Neural cell (in vitro differentiated cells): ENCODE measurements at regions not wholly inside any gene's neighbourhood (a gene's known extent, or its start where the extent isn't known, plus 50 kb on each side); places are given as distances from the start of the nearest gene placed in this dataset.

Experiments used
- H2AFZ ChIP-seq: fragments of 200-600, 300-800 bp; sonication (generic), shearing (Covaris generic); 2 replicates; pipeline ENCODE4 v1.6.0; 2014; ENCODE audit warnings: low read depth, mild to moderate bottlenecking, antibody characterized with exemption, low read length, moderate library complexity
- H3F3A ChIP-seq: fragments of 200-600 bp; shearing (Covaris generic); 2 replicates; pipeline ENCODE4 v1.6.1; 2016; ENCODE audit warnings: mild to moderate bottlenecking, moderate library complexity, mixed read lengths, antibody characterized with exemption, low read length; ENCODE audit not compliant: insufficient read depth, poor library complexity, severe bottlenecking
- H3K27ac ChIP-seq: fragments of 200-600, 300-800 bp; sonication (generic), shearing (Covaris generic); 2 replicates; pipeline ENCODE4 v1.5.1; 2014; ENCODE audit warnings: mild to moderate bottlenecking, low read length, moderate library complexity
- H3K27me3 ChIP-seq: fragments of 300-800, 200-600 bp; sonication (generic), shearing (Covaris generic); 2 replicates; pipeline ENCODE4 v1.6.0; 2014; ENCODE audit warnings: mild to moderate bottlenecking, low read depth, low read length, moderate library complexity; ENCODE audit not compliant: insufficient read depth
- H3K36me3 ChIP-seq: fragments of 300-800, 200-600 bp; sonication (generic), shearing (Covaris generic); 2 replicates; pipeline ENCODE4 v1.5.1; 2014; ENCODE audit warnings: mild to moderate bottlenecking, antibody characterized with exemption, low read length, moderate library complexity; ENCODE audit not compliant: insufficient read depth
- H3K4me2 ChIP-seq: fragments of 300-800, 200-600 bp; sonication (generic), shearing (Covaris generic); 2 replicates; pipeline ENCODE4 v1.6.0; 2014; ENCODE audit warnings: mild to moderate bottlenecking, low read length
- H3K4me3 ChIP-seq: fragments of 300-800, 200-600 bp; sonication (generic), shearing (Covaris generic); 2 replicates; pipeline ENCODE4 v1.5.1; 2014; ENCODE audit warnings: mild to moderate bottlenecking, low read length, moderate library complexity
- H3K79me2 ChIP-seq: fragments of 200-600 bp; shearing (Covaris generic); replicated peaks from 2 replicates; pipeline ENCODE4 v1.6.0; 2014; ENCODE audit warnings: mild to moderate bottlenecking, low read length, moderate library complexity; ENCODE audit not compliant: insufficient read depth
- H3K9ac ChIP-seq: fragments of 300-800, 200-600 bp; sonication (generic), shearing (Covaris generic); 2 replicates; pipeline ENCODE4 v1.6.1; 2016; ENCODE audit warnings: mild to moderate bottlenecking, low read length, mixed read lengths
- H3K9me2 ChIP-seq: fragments of 200-600 bp; shearing (Covaris generic); 2 replicates; pipeline ENCODE4 v1.6.1; 2016; ENCODE audit warnings: mild to moderate bottlenecking, low read length, mixed read lengths; ENCODE audit not compliant: insufficient read depth
- H3K9me3 ChIP-seq: fragments of 200-600, 300-800 bp; sonication (generic), shearing (Covaris generic); 2 replicates; pipeline ENCODE4 v1.6.1; 2016; ENCODE audit warnings: mild to moderate bottlenecking, mixed run types, low read length, moderate library complexity, mixed read lengths
- H4K20me1 ChIP-seq: fragments of 200-600 bp; shearing (Covaris generic); 2 replicates; pipeline ENCODE4 v1.6.1; 2016; ENCODE audit warnings: mild to moderate bottlenecking, mixed run types; ENCODE audit not compliant: insufficient read depth
- CTCF ChIP-seq: fragments of 450-650 bp; IDR thresholded peaks from 2 replicates; pipeline ENCODE4 v1.5.1; 2014; ENCODE audit warnings: antibody characterized with exemption, mild to moderate bottlenecking, moderate library complexity; ENCODE audit not compliant: poor library complexity, severe bottlenecking
- EP300 ChIP-seq: fragments of 450-650 bp; conservative IDR thresholded peaks from 2 replicates; pipeline ENCODE4 v1.6.1; 2014; ENCODE audit warnings: antibody characterized with exemption, mild to moderate bottlenecking, moderate library complexity; ENCODE audit not compliant: poor library complexity, severe bottlenecking
- EZH2 ChIP-seq: fragments of 200-600, 300-800 bp; shearing (Covaris generic), sonication (generic); IDR thresholded peaks from 2 replicates; pipeline ENCODE4 v1.6.1; 2014; ENCODE audit warnings: antibody characterized with exemption, low read length, borderline replicate concordance, mild to moderate bottlenecking; ENCODE audit not compliant: insufficient read depth, poor library complexity, severe bottlenecking
- MXI1 ChIP-seq: fragments of 450-650 bp; conservative IDR thresholded peaks from 2 replicates; pipeline ENCODE4 v1.6.1; 2014; ENCODE audit warnings: antibody characterized with exemption, mild to moderate bottlenecking; ENCODE audit not compliant: poor library complexity, severe bottlenecking
- POLR2AphosphoS5 ChIP-seq: IDR thresholded peaks from 2 replicates; pipeline ENCODE4 v1.6.1; 2012
- RAD21 ChIP-seq: fragments of 450-650 bp; conservative IDR thresholded peaks from 2 replicates; pipeline ENCODE4 v1.6.1; 2014; ENCODE audit warnings: antibody characterized with exemption, mild to moderate bottlenecking, moderate library complexity
- REST ChIP-seq: IDR thresholded peaks from 2 replicates; pipeline ENCODE4 v1.6.1; 2012; ENCODE audit warnings: borderline replicate concordance
- SMC3 ChIP-seq: fragments of 450-650 bp; conservative IDR thresholded peaks from 2 replicates; pipeline ENCODE4 v1.6.1; 2014; ENCODE audit warnings: antibody characterized with exemption, mild to moderate bottlenecking, moderate library complexity; ENCODE audit not compliant: poor library complexity
- TAF1 ChIP-seq: IDR thresholded peaks from 2 replicates; pipeline ENCODE4 v1.6.1; 2012; ENCODE audit warnings: low read depth

GRCh38 chr4:24071612-24072372 is 181.9 kb upstream of the PPARGC1A start:
- Histone ChIP-seq H3K4me3 (no peak overlapping the region), H3K27me3 (no peaks in the 10 kb centered on the region), H3K9ac (no peak overlapping the region), H3K79me2 (no peaks in the 10 kb centered on the region), H3K36me3 (no peaks in the 10 kb centered on the region), H3K27ac (no peak overlapping the region), H3K9me2 (no peaks in the 10 kb centered on the region), H3K9me3 (no peaks in the 10 kb centered on the region), H3F3A (no peaks in the 10 kb centered on the region), H3K4me2 (no peak overlapping the region), H2AFZ (no peak overlapping the region), H4K20me1 (no peaks in the 10 kb centered on the region)
- TF ChIP-seq POLR2AphosphoS5 (no peak), REST (no peak), EP300 (no peak), EZH2 (no peak), CTCF (no peak), MXI1 (no peak), TAF1 (no peak), SMC3 (no peak), RAD21 (no peak)

GRCh38 chr4:24070117-24070516 is 180.3 kb upstream of the PPARGC1A start:
- Histone ChIP-seq H3K27me3 (no peaks in the 10 kb centered on the region), H3K9me2 (no peaks in the 10 kb centered on the region), H3K9me3 (no peaks in the 10 kb centered on the region), H3K9ac (no peak overlapping the region), H3K4me3 (no peak overlapping the region), H3K79me2 (no peaks in the 10 kb centered on the region), H3K4me2 (no peak overlapping the region), H3K27ac (no peak overlapping the region), H2AFZ (no peak overlapping the region), H4K20me1 (no peaks in the 10 kb centered on the region), H3F3A (no peaks in the 10 kb centered on the region), H3K36me3 (no peaks in the 10 kb centered on the region)
- TF ChIP-seq EP300 (no peak), MXI1 (no peak), REST (no peak), SMC3 (no peak), RAD21 (no peak), TAF1 (no peak), EZH2 (no peak), POLR2AphosphoS5 (no peak), CTCF (no peak)
